Hypothalamus (tissue), 51 donors: ENCODE measurements at regions not wholly inside any gene's neighbourhood (a gene's known extent, or its start where the extent isn't known, plus 50 kb on each side); places are given as distances from the start of the nearest gene placed in this dataset.
"Not testable (repeated sequence)": the region's sequence is repeated elsewhere in the genome, so short reads cannot be mapped to it uniquely, and the experiment has no call there.

Source experiments
- DNase-seq, 51 donors: peaks; one replicate each; lab custom pipeline; 2025; lab: John Stamatoyannopoulos, UW

GRCh38 chr1:2851918-2852317 is 50.4 kb upstream of the TTC34 start:
- not testable (repeated sequence) for DNase-seq

GRCh38 chr1:2853711-2854110 is 52.2 kb upstream of the TTC34 start:
- no peak for DNase-seq

- no peak for DNase-seq
Measured at GRCh38 chr1:2854151-2854550, 52.7 kb upstream of the TTC34 start.

- no peak for DNase-seq
Measured at GRCh38 chr1:2854611-2855010, 53.1 kb upstream of the TTC34 start.

- no peak for DNase-seq
Measured at GRCh38 chr1:2855206-2856065, 53.9 kb upstream of the TTC34 start.

- no peak for DNase-seq
Measured at GRCh38 chr1:2856066-2856390, 54.5 kb upstream of the TTC34 start.

- DNase-seq = no peak
Measured at GRCh38 chr1:2856676-2857375, 55.3 kb upstream of the TTC34 start.

GRCh38 chr1:2857521-2857920 is 56.0 kb upstream of the TTC34 start:
- DNase-seq = no peak

GRCh38 chr1:2858676-2859075 is 57.2 kb upstream of the TTC34 start:
- DNase-seq = no peak

GRCh38 chr1:2859219-2859880 is 57.9 kb upstream of the TTC34 start:
- DNase-seq = no peak

- DNase-seq = no peak
Measured at GRCh38 chr1:2859881-2860430, 58.5 kb upstream of the TTC34 start.

- no peak for DNase-seq
Measured at GRCh38 chr1:2860476-2861142, 59.1 kb upstream of the TTC34 start.

- DNase-seq = no peak
Measured at GRCh38 chr1:2861143-2861987, 59.9 kb upstream of the TTC34 start.

GRCh38 chr1:2861988-2862813 is 60.7 kb upstream of the TTC34 start:
- DNase-seq = no peak

GRCh38 chr1:2862814-2863647 is 61.5 kb upstream of the TTC34 start:
- DNase-seq = no peak

GRCh38 chr1:2863648-2863963 is 62.1 kb upstream of the TTC34 start:
- no peak for DNase-seq

- no peak for DNase-seq
Measured at GRCh38 chr1:2864203-2864905, 62.9 kb upstream of the TTC34 start.

- no peak for DNase-seq
Measured at GRCh38 chr1:2865000-2865399, 63.5 kb upstream of the TTC34 start.
